HCT116 (cell line): ENCODE measurements at regions not wholly inside any gene's neighbourhood (a gene's known extent, or its start where the extent isn't known, plus 50 kb on each side); places are given as distances from the start of the nearest gene placed in this dataset.

Experiments
- ATAC-seq: fragments of 200-7000 bp; cut with Tn5 transposase; 2 replicates; pipeline ENCODE4 v1.9.1; 2020; ENCODE audit warnings: mild to moderate bottlenecking, moderate library complexity
- BruUV-seq: library from RNA; stranded (reverse); fragments of 400-500 nt; replicated peaks from 2 replicates; lab custom pipeline; 2021; lab: Mats Ljungman, UMichigan
- CTCF ChIA-PET: fragments of 300-600 bp; sonication (Branson Sonifier 250); formaldehyde crosslinking; loops from one replicate; lab custom pipeline; 2021; ENCODE audit warnings: antibody characterized with exemption; lab: Charles Lee
- POLR2A ChIA-PET: fragments of 300-600, 350-600 bp; sonication (Branson Sonifier 250); formaldehyde crosslinking; loops from one replicate; lab custom pipeline; 2021; ENCODE audit warnings: antibody characterized with exemption; lab: Charles Lee
- RAD21 ChIA-PET, 2 experiments: fragments of 300-600 bp; sonication (Branson Sonifier 250); formaldehyde crosslinking; loops; one replicate each; lab custom pipeline; 2023; ENCODE audit warnings: low total read pairs in 2 of 2; ENCODE audit not compliant: uncharacterized antibody in 2 of 2, unreplicated experiment in 2 of 2, low non-redundant PET in 1 of 2; lab: Charles Lee
- DNase-seq: peaks from one replicate; pipeline ENCODE4 v3.0.0-alpha.2; 2010; ENCODE audit warnings: low read depth, low spot score
- H2AFZ ChIP-seq: fragments of 200-600 bp; shearing (Covaris generic), sonication (generic); 2 replicates; pipeline ENCODE4 v1.6.1; 2017; ENCODE audit warnings: low read depth, mixed run types, mixed read lengths, antibody characterized with exemption, low read length; ENCODE audit not compliant: poor library complexity, severe bottlenecking
- H3K27ac ChIP-seq: 2 replicates; pipeline ENCODE4 v1.5.1; 2012; ENCODE audit warnings: low read depth, low read length
- H3K27me3 ChIP-seq: fragments of 200-600 bp; sonication (generic); 2 replicates; pipeline ENCODE4 v1.6.1; 2016; ENCODE audit warnings: mixed run types, low read length, mixed read lengths; ENCODE audit not compliant: insufficient read depth
- H3K36me3 ChIP-seq, 2 experiments: fragments of 200-500 bp in 1 of 2; fragments of 200-600 bp in 1 of 2; sonication (Bioruptor generic) in 1 of 2; sonication (generic) in 1 of 2; 2 replicates each; pipeline versions ENCODE4 v1.5.1 to v1.6.1; 2014 to 2016; ENCODE audit warnings: low read length in 2 of 2, inconsistent platforms in 1 of 2, mixed read lengths in 1 of 2, mixed run types in 1 of 2; ENCODE audit not compliant: insufficient read depth in 2 of 2, control insufficient read depth in 1 of 2
- H3K4me1 ChIP-seq, 2 experiments: fragments of 200-600 bp in 1 of 2; sonication (generic) in 1 of 2; 2 replicates each; pipeline versions ENCODE4 v1.5.1 to v1.6.1; 2012 to 2017; ENCODE audit warnings: low read length in 2 of 2, inconsistent platforms in 1 of 2, mild to moderate bottlenecking in 1 of 2, mixed read lengths in 1 of 2, mixed run types in 1 of 2, moderate library complexity in 1 of 2; ENCODE audit not compliant: insufficient read depth in 2 of 2, control insufficient read depth in 1 of 2
- H3K4me2 ChIP-seq: fragments of 200-600 bp; sonication (generic); 2 replicates; pipeline ENCODE4 v1.6.1; 2017; ENCODE audit warnings: mixed run types, low read length, mixed read lengths
- H3K4me3 ChIP-seq, 2 experiments: fragments of 200-600 bp in 1 of 2; sonication (generic) in 1 of 2; replicated peaks in 1 of 2; 2 replicates each; pipeline ENCODE4 v1.5.1; 2011 to 2016; ENCODE audit warnings: low read length in 2 of 2, control low read depth in 1 of 2, low read depth in 1 of 2, mild to moderate bottlenecking in 1 of 2, mixed read lengths in 1 of 2, mixed run types in 1 of 2
- H3K79me2 ChIP-seq: fragments of 200-600 bp; sonication (generic); 2 replicates; pipeline ENCODE4 v1.6.1; 2017; ENCODE audit warnings: mild to moderate bottlenecking, mixed run types, low read length, moderate library complexity, mixed read lengths; ENCODE audit not compliant: insufficient read depth
- H3K9ac ChIP-seq: fragments of 200-600 bp; sonication (generic); 2 replicates; pipeline ENCODE4 v1.6.1; 2016; ENCODE audit warnings: low read length, mixed read lengths
- H3K9me2 ChIP-seq: fragments of 200-600 bp; sonication (generic), shearing (Covaris generic); 2 replicates; pipeline ENCODE4 v1.6.1; 2017; ENCODE audit warnings: mixed run types, mild to moderate bottlenecking, moderate library complexity; ENCODE audit not compliant: insufficient read depth
- H3K9me3 ChIP-seq, 2 experiments: fragments of 200-500 bp in 1 of 2; fragments of 200-600 bp in 1 of 2; sonication (Bioruptor generic) in 1 of 2; sonication (generic) in 1 of 2; 2 replicates each; pipeline ENCODE4 v1.6.1; 2014 to 2017; ENCODE audit warnings: low read length in 2 of 2, mixed read lengths in 2 of 2, inconsistent platforms in 1 of 2, low read depth in 1 of 2, mild to moderate bottlenecking in 1 of 2, mixed run types in 1 of 2, moderate library complexity in 1 of 2; ENCODE audit not compliant: control insufficient read depth in 1 of 2, insufficient read depth in 1 of 2
- H4K20me1 ChIP-seq: fragments of 200-600 bp; sonication (generic), shearing (Covaris generic); 2 replicates; pipeline ENCODE4 v1.6.1; 2017; ENCODE audit warnings: mixed run types, mild to moderate bottlenecking, moderate library complexity; ENCODE audit not compliant: insufficient read depth
- ATF3 ChIP-seq: IDR thresholded peaks from 2 replicates; pipeline ENCODE4 v1.6.1; 2012
- CEBPB ChIP-seq: IDR thresholded peaks from 2 replicates; pipeline ENCODE4 v1.6.1; 2012; ENCODE audit warnings: low read depth
- CTCF ChIP-seq, 3 experiments: fragments of 200-600 bp in 1 of 3; sonication (generic) in 1 of 3; IDR thresholded peaks in 2 of 3; conservative IDR thresholded peaks in 1 of 3; 2 replicates each; pipeline ENCODE4 v1.5.1; 2012 to 2017; ENCODE audit warnings: low read depth in 2 of 3, low read length in 2 of 3, antibody characterized with exemption in 1 of 3, borderline replicate concordance in 1 of 3, control low read depth in 1 of 3, mild to moderate bottlenecking in 1 of 3, mixed read lengths in 1 of 3, mixed run types in 1 of 3, moderate library complexity in 1 of 3; ENCODE audit not compliant: insufficient read depth in 1 of 3
- EZH2phosphoT487 ChIP-seq: fragments of 200-600 bp; IDR thresholded peaks from 2 replicates; pipeline ENCODE4 v1.6.1; 2018; ENCODE audit warnings: antibody characterized with exemption, borderline replicate concordance
- MAX ChIP-seq: IDR thresholded peaks from 2 replicates; pipeline ENCODE4 v1.6.1; 2012
- SP1 ChIP-seq: IDR thresholded peaks from 2 replicates; pipeline ENCODE4 v1.6.1; 2012; ENCODE audit warnings: low read depth
- TCF7L2 ChIP-seq: IDR thresholded peaks from 2 replicates; pipeline ENCODE4 v1.7.0; 2011; ENCODE audit warnings: borderline replicate concordance, inconsistent platforms; ENCODE audit not compliant: insufficient read depth, insufficient read length; ENCODE audit errors: extremely low read depth
- YY1 ChIP-seq: IDR thresholded peaks from 2 replicates; pipeline ENCODE4 v1.6.1; 2011; ENCODE audit warnings: low read length, low read depth, moderate library complexity, mild to moderate bottlenecking; ENCODE audit not compliant: insufficient replicate concordance; ENCODE audit errors: extremely low read depth
- ZBTB33 ChIP-seq: IDR thresholded peaks from 2 replicates; pipeline ENCODE4 v1.6.1; 2011; ENCODE audit warnings: mild to moderate bottlenecking, low read length, moderate library complexity; ENCODE audit not compliant: insufficient replicate concordance; ENCODE audit errors: extremely low read depth
- ZNF274 ChIP-seq: fragments of 200-500 bp; sonication (Bioruptor generic); IDR thresholded peaks from 2 replicates; pipeline ENCODE4 v1.6.1; 2014; ENCODE audit warnings: mild to moderate bottlenecking, low read depth, low read length, inconsistent platforms
- intact Hi-C: fragments of 100-400 bp; cut with micrococcal nuclease; formaldehyde crosslinking; loops from 2 replicates; pipeline ENCODE4 v1.10.0; 2022

GRCh38 chr13:39266426-39266825 lies 228.2 kb downstream of the NHLRC3 start:
- intact Hi-C loops: no loop called here
- no peaks in the 10 kb centered on the region for H3K9me3 ChIP-seq
- POLR2A ChIA-PET: no interaction called here
- RAD21 ChIA-PET: no interaction called here
- H3K9me2 ChIP-seq: no peaks in the 10 kb centered on the region
- TF ChIP-seq SP1: no peak
- no peak for TF ChIP-seq EZH2phosphoT487
- TF ChIP-seq YY1: no peak
- no peak for TF ChIP-seq ZBTB33
- no peak for TF ChIP-seq CEBPB
- no peak for TF ChIP-seq MAX
- no peak for TF ChIP-seq TCF7L2
- no peak for TF ChIP-seq ZNF274
- no peak for TF ChIP-seq ATF3
- no peak for TF ChIP-seq CTCF (IDR thresholded peaks at IDR 0.05 in 2 of 3, conservative IDR thresholded peaks at IDR 0.05 in 1 of 3; ENCODE audit: borderline replicate concordance in 1 of 3, insufficient read depth in 1 of 3, low read depth in 2 of 3, low read length in 2 of 3)
- ATAC-seq: no peak
- no peak overlapping the region for H3K4me2 ChIP-seq
- no peaks in the 10 kb centered on the region for H3K79me2 ChIP-seq
- DNase-seq: no peak
- CTCF ChIA-PET: no interaction called here
- no peaks in the 10 kb centered on the region for H3K36me3 ChIP-seq
- no peak overlapping the region for H2AFZ ChIP-seq
- no peaks in the 10 kb centered on the region for H4K20me1 ChIP-seq
- BruUV-seq: no TSS peak
- H3K9ac ChIP-seq: no peak overlapping the region
- H3K27me3 ChIP-seq: peaks cover 11% of the 10 kb centered on the region; the same call in 1 of the 2 replicates
- H3K4me3 ChIP-seq: no peak overlapping the region
- no peak overlapping the region for H3K27ac ChIP-seq
- no peaks in the 10 kb centered on the region for H3K4me1 ChIP-seq
